ENCODE measurements at regions not wholly inside any gene's neighbourhood (a gene's known extent, or its start where the extent isn't known, plus 50 kb on each side); places are given as distances from the start of the nearest gene placed in this dataset.

- TF ChIP-seq CTCF (IDR thresholded peaks at IDR 0.05; ENCODE audit: control extremely low read depth, extremely low read depth, low read depth, missing control alignments), result no peak
- ChIA-PET POLR2A (no interaction called here), CTCF (interaction anchor here (1.3 to 2.3 kb wide), 3 partner anchors 8 to 12 kb away, joined by 4 to 8 read pairs (median 4); no protein-coding TSS in a partner anchor)
- no peak for DNase-seq (ENCODE audit: extremely low spot score)
Observed at GRCh38 chr13:79736356-79736755, 255.4 kb downstream of the NDFIP2 start.

GRCh38 chr13:79735228-79735627 lies 254.3 kb downstream of the NDFIP2 start:
- CTCF ChIA-PET, result interaction anchor here (1.5 kb wide), 1 partner anchor 9 kb away, joined by 4 read pairs; no protein-coding TSS in a partner anchor
- POLR2A ChIA-PET, result no interaction called here
- no peak for TF ChIP-seq CTCF (IDR thresholded peaks at IDR 0.05; ENCODE audit: control extremely low read depth, extremely low read depth, low read depth, missing control alignments)

GRCh38 chr13:79727086-79727485 lies 246.1 kb downstream of the NDFIP2 start:
- ChIA-PET POLR2A (no interaction called here), CTCF (no interaction called here)
- DNase-seq (ENCODE audit: extremely low spot score), result no peak
- no peak for TF ChIP-seq CTCF (IDR thresholded peaks at IDR 0.05; ENCODE audit: control extremely low read depth, extremely low read depth, low read depth, missing control alignments)

More at GRCh38 chr13:79735228-79735627, 254.3 kb downstream of the NDFIP2 start:
- no peak for DNase-seq (ENCODE audit: extremely low spot score)

- ChIA-PET POLR2A (no interaction called here), CTCF (no interaction called here)
- TF ChIP-seq CTCF (IDR thresholded peaks at IDR 0.05; ENCODE audit: control extremely low read depth, extremely low read depth, low read depth, missing control alignments), result no peak
- no peak for DNase-seq (ENCODE audit: extremely low spot score)
Observed at GRCh38 chr13:79725841-79726240, 244.9 kb downstream of the NDFIP2 start.

GRCh38 chr13:79724348-79725103 lies 243.6 kb downstream of the NDFIP2 start:
- ChIA-PET CTCF (interaction anchor here (1.4 to 1.6 kb wide), 3 partner anchors 10 to 12 kb away, joined by 4 read pairs; no protein-coding TSS in a partner anchor), POLR2A (no interaction called here)
- no peak for DNase-seq (ENCODE audit: extremely low spot score)
- TF ChIP-seq CTCF (IDR thresholded peaks at IDR 0.05; ENCODE audit: control extremely low read depth, extremely low read depth, low read depth, missing control alignments), result no peak

- POLR2A ChIA-PET, result no interaction called here
- DNase-seq (ENCODE audit: extremely low spot score), result no peak
- CTCF ChIA-PET, result interaction anchor here (0.8 to 1.6 kb wide), 5 partner anchors 9 to 44 kb away, joined by 3 to 4 read pairs (median 4); no protein-coding TSS in a partner anchor
- TF ChIP-seq CTCF (IDR thresholded peaks at IDR 0.05; ENCODE audit: control extremely low read depth, extremely low read depth, low read depth, missing control alignments), result no peak
Observed at GRCh38 chr13:79723519-79724024, 242.6 kb downstream of the NDFIP2 start.
